HUES6 (cell line): ENCODE measurements at regions not wholly inside any gene's neighbourhood (a gene's known extent, or its start where the extent isn't known, plus 50 kb on each side); places are given as distances from the start of the nearest gene placed in this dataset.
A peak's percentile ranks its signal among the peaks of the same experiment; 100 is the strongest.

Experiments
- H3K27ac ChIP-seq: 2 replicates; pipeline ENCODE4 v1.7.0; 2013; ENCODE audit warnings: low read depth, mild to moderate bottlenecking, low read length, inconsistent platforms
- H3K27me3 ChIP-seq: 2 replicates; pipeline ENCODE4 v1.6.1; 2013; ENCODE audit warnings: low read length; ENCODE audit not compliant: control insufficient read depth, insufficient read depth
- H3K36me3 ChIP-seq: 2 replicates; pipeline ENCODE4 v1.6.1; 2013; ENCODE audit warnings: low read length; ENCODE audit not compliant: control insufficient read depth, insufficient read depth
- H3K4me1 ChIP-seq: 2 replicates; pipeline ENCODE4 v1.6.1; 2013; ENCODE audit warnings: low read length; ENCODE audit not compliant: control insufficient read depth, insufficient read depth
- H3K4me3 ChIP-seq: 2 replicates; pipeline ENCODE4 v1.5.1; 2013; ENCODE audit warnings: low read depth, low read length
- H3K9ac ChIP-seq: one replicate; pipeline ENCODE4 v1.6.1; 2013; ENCODE audit warnings: mild to moderate bottlenecking, low read length
- H3K9me3 ChIP-seq: 2 replicates; pipeline ENCODE4 v1.6.1; 2013; ENCODE audit warnings: low read depth, low read length; ENCODE audit not compliant: control insufficient read depth, insufficient read depth

- H3K36me3 ChIP-seq = no peaks in the 10 kb centered on the region
- H3K27ac ChIP-seq = no peak overlapping the region
- peaks cover 3% of the 10 kb centered on the region; the same call in 1 of the 2 replicates for H3K27me3 ChIP-seq
- H3K4me3 ChIP-seq = no peak overlapping the region
- H3K4me1 ChIP-seq = no peaks in the 10 kb centered on the region
- H3K9ac ChIP-seq = no peak overlapping the region
- no peaks in the 10 kb centered on the region for H3K9me3 ChIP-seq
Measured at GRCh38 chr14:22699801-22700564, 55.8 kb upstream of the OR6J1 start.

DNA sequence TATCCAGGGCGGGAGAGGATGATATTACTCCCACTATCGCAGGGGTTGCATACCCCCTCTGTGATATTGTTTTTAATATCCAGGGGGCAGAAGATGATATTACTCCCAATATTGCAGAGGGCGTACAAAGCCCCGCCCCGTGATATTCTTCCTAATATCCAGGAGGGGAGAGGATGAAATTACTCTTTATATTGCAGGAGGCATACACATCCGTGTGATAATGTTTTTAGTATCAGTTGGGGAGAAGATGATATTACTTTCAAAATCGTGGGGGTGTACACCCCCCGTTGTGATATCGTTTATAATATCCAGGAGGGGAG lies 52.9 kb upstream of the OXA1L start:
- H3K9ac ChIP-seq = peak overlapping the region; percentile 10
- no peaks in the 10 kb centered on the region for H3K9me3 ChIP-seq
- 0 out of 2 replicates have a peak, but pooled peaks cover 3% of the 10 kb centered on the region for H3K4me1 ChIP-seq
- no peaks in the 10 kb centered on the region for H3K36me3 ChIP-seq
- H3K27ac ChIP-seq = no peak overlapping the region
- peak overlapping the region; percentile 52 for H3K4me3 ChIP-seq
- H3K27me3 ChIP-seq = peaks cover 41% of the 10 kb centered on the region

- Histone ChIP-seq H3K36me3 (no peaks in the 10 kb centered on the region), H3K4me1 (0 out of 2 replicates have a peak, but pooled peaks cover 3% of the 10 kb centered on the region), H3K4me3 (no peak overlapping the region), H3K9ac (no peak overlapping the region), H3K27me3 (peaks cover 27% of the 10 kb centered on the region), H3K27ac (no peak overlapping the region), H3K9me3 (no peaks in the 10 kb centered on the region)
Measured at GRCh38 chr14:22715186-22715812, 51.2 kb upstream of the OXA1L start.

DNA sequence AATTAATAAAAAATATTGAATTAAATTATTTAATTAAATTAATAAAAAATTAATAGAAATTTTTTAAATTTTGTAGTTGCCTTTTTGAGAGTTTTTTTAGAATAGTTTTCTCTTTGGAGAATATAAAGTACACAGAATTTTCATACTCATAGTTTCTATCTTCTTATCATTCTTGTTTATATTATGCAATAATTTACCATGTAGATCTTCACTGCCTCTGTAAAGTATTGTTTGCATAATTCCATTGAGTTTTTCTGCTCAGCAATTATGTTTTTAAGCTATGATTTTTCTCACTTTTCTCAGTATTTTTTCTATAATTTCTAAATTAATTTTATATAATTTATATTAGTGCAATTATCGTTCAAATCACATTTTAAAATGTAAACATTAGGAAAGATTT lies 50.6 kb upstream of the OXA1L start:
- H3K9ac ChIP-seq = no peak overlapping the region
- H3K27ac ChIP-seq = no peak overlapping the region
- peaks cover 21% of the 10 kb centered on the region for H3K27me3 ChIP-seq
- 0 out of 2 replicates have a peak, but pooled peaks cover 3% of the 10 kb centered on the region for H3K4me1 ChIP-seq
- no peak overlapping the region for H3K4me3 ChIP-seq
- H3K36me3 ChIP-seq = no peaks in the 10 kb centered on the region
- H3K9me3 ChIP-seq = no peaks in the 10 kb centered on the region
